Endothelial cell of umbilical vein (primary cell): ENCODE measurements at regions not wholly inside any gene's neighbourhood (a gene's known extent, or its start where the extent isn't known, plus 50 kb on each side); places are given as distances from the start of the nearest gene placed in this dataset.

Experiments used
- BruUV-seq: library from RNA; stranded (reverse); fragments of 400-500 nt; replicated peaks from 2 replicates; lab custom pipeline; 2021; lab: Mats Ljungman, UMichigan
- CTCF ChIA-PET: fragments of 300-600, 350-600 bp; sonication (Branson Sonifier 250); formaldehyde crosslinking; loops from one replicate; lab custom pipeline; 2021; ENCODE audit warnings: antibody characterized with exemption, inconsistent platforms; lab: Charles Lee
- POLR2A ChIA-PET: fragments of 300-600, 350-600 bp; sonication (Branson Sonifier 250); formaldehyde crosslinking; loops from one replicate; lab custom pipeline; 2021; ENCODE audit warnings: antibody characterized with exemption, inconsistent platforms; lab: Charles Lee
- DNase-seq: peaks from one replicate; pipeline ENCODE4 v3.0.0-alpha.2; 2011; ENCODE audit warnings: low read depth, low spot score
- FAIRE-seq: peaks from 2 replicates; lab custom pipeline; 2011; peaks lifted over from hg19 to GRCh38; lab: Jason Lieb, UNC
- H2AFZ ChIP-seq: 2 replicates; pipeline ENCODE4 v1.6.0; 2012; ENCODE audit warnings: low read depth, low read length, control low read depth, inconsistent platforms
- H3K27ac ChIP-seq: 2 replicates; pipeline ENCODE4 v1.5.1; 2011; ENCODE audit warnings: low read depth, mild to moderate bottlenecking, control low read depth, low read length, moderate library complexity; ENCODE audit not compliant: insufficient read depth
- H3K27me3 ChIP-seq, 2 experiments: 2 replicates each; pipeline versions ENCODE4 v1.6.0 to v1.6.1; 2011; ENCODE audit warnings: low read length in 2 of 2, mixed read lengths in 1 of 2; ENCODE audit not compliant: control insufficient read depth in 2 of 2, insufficient read depth in 2 of 2
- H3K36me3 ChIP-seq, 2 experiments: 2 replicates in 1 of 2; 3 replicates in 1 of 2; pipeline ENCODE4 v1.5.1; 2011; ENCODE audit warnings: low read length in 2 of 2, mild to moderate bottlenecking in 1 of 2, moderate library complexity in 1 of 2; ENCODE audit not compliant: control insufficient read depth in 2 of 2, insufficient read depth in 2 of 2; ENCODE audit errors: extremely low read depth in 1 of 2
- H3K4me1 ChIP-seq: 3 replicates; pipeline ENCODE4 v1.5.1; 2011; ENCODE audit warnings: mild to moderate bottlenecking, low read length; ENCODE audit not compliant: control insufficient read depth, insufficient read depth; ENCODE audit errors: extremely low read depth
- H3K4me2 ChIP-seq: 2 replicates; pipeline ENCODE4 v1.6.1; 2011; ENCODE audit warnings: low read length, control low read depth, mixed read lengths; ENCODE audit not compliant: insufficient read depth
- H3K4me3 ChIP-seq, 3 experiments: fragments of 200-600 bp in 1 of 3; sonication (generic), shearing (Covaris generic) in 1 of 3; replicated peaks in 1 of 3; 2 replicates each; pipeline ENCODE4 v1.5.1; 2011 to 2016; ENCODE audit warnings: control low read depth in 3 of 3, low read length in 3 of 3, mild to moderate bottlenecking in 2 of 3, inconsistent platforms in 1 of 3, low read depth in 1 of 3, moderate library complexity in 1 of 3; ENCODE audit not compliant: insufficient read depth in 1 of 3
- H3K79me2 ChIP-seq: 2 replicates; pipeline ENCODE4 v1.6.0; 2012; ENCODE audit warnings: low read length, inconsistent platforms; ENCODE audit not compliant: control insufficient read depth, insufficient read depth
- H3K9ac ChIP-seq: replicated peaks from 2 replicates; pipeline ENCODE3; 2011; ENCODE audit warnings: low read length, control low read depth; ENCODE audit not compliant: insufficient read depth; ENCODE audit errors: extremely low read depth
- H3K9me1 ChIP-seq: replicated peaks from 3 replicates; pipeline ENCODE4 v1.6.0; 2011; ENCODE audit warnings: mild to moderate bottlenecking, low read length; ENCODE audit not compliant: control insufficient read depth, insufficient read depth; ENCODE audit errors: extremely low read depth
- H3K9me3 ChIP-seq: replicated peaks from 2 replicates; pipeline ENCODE4 v1.5.1; 2012; ENCODE audit warnings: low read length, inconsistent platforms; ENCODE audit not compliant: control insufficient read depth, insufficient read depth
- H4K20me1 ChIP-seq: replicated peaks from 2 replicates; pipeline ENCODE3; 2011; ENCODE audit warnings: mild to moderate bottlenecking, low read length; ENCODE audit not compliant: control insufficient read depth, insufficient read depth; ENCODE audit errors: extremely low read depth
- EZH2 ChIP-seq: IDR thresholded peaks from 2 replicates; pipeline ENCODE4 v1.6.1; 2012; ENCODE audit warnings: borderline replicate concordance, low read depth, mild to moderate bottlenecking, moderate library complexity, low read length, inconsistent platforms; ENCODE audit not compliant: severe bottlenecking
- FOS ChIP-seq: IDR thresholded peaks from 2 replicates; pipeline ENCODE4 v1.6.1; 2011; ENCODE audit warnings: mild to moderate bottlenecking, low read length, moderate library complexity, borderline replicate concordance; ENCODE audit not compliant: insufficient read depth
- GATA2 ChIP-seq: IDR thresholded peaks from 2 replicates; pipeline ENCODE4 v1.7.0; 2011; ENCODE audit warnings: low read depth, mild to moderate bottlenecking, moderate library complexity, mixed read lengths, low read length; ENCODE audit not compliant: insufficient read length, insufficient read depth
- JUN ChIP-seq: IDR thresholded peaks from 2 replicates; pipeline ENCODE4 v1.6.1; 2011; ENCODE audit warnings: borderline replicate concordance, low read depth; ENCODE audit not compliant: insufficient read length, insufficient read depth
- MYC ChIP-seq: IDR thresholded peaks from one replicate; pipeline ENCODE4 v1.6.1; 2011; ENCODE audit warnings: mild to moderate bottlenecking, low read depth, low read length
- POLR2A ChIP-seq: IDR thresholded peaks from 2 replicates; pipeline ENCODE4 v1.6.1; 2012; ENCODE audit warnings: low read depth, mild to moderate bottlenecking, control low read depth, low read length
- POLR2AphosphoS5 ChIP-seq: IDR thresholded peaks from 2 replicates; pipeline ENCODE4 v1.6.1; 2012; ENCODE audit warnings: low read depth, mild to moderate bottlenecking, control low read depth, low read length, moderate library complexity; ENCODE audit not compliant: insufficient read depth
- dilution Hi-C: fragments of 300-500 bp; cut with MboI; formaldehyde crosslinking; loops from one replicate; pipeline ENCODE4 v1.15.0; 2019; ENCODE audit warnings: low sequenced_read_pairs; ENCODE audit not compliant: extremely low pct_ligation_motif_present
- intact Hi-C: fragments of 100-400 bp; cut with micrococcal nuclease; formaldehyde crosslinking; loops from one replicate; pipeline ENCODE4 v1.10.0; 2022
- TF ChIP-seq, protein P1 (sequence below), 2 donors: IDR thresholded peaks; 1 replicate in 1 of 2; 2 replicates in 1 of 2; pipeline ENCODE4 v1.5.1; 2011; ENCODE audit warnings: low read length in 2 of 2, mild to moderate bottlenecking in 2 of 2, moderate library complexity in 2 of 2, control low read depth in 1 of 2, inconsistent platforms in 1 of 2, low read depth in 1 of 2; ENCODE audit not compliant: insufficient read depth in 1 of 2; ENCODE audit errors: extremely low read depth in 1 of 2
- TF ChIP-seq, protein P2 (sequence below): IDR thresholded peaks from 2 replicates; pipeline ENCODE4 v1.6.1; 2011; ENCODE audit not compliant: insufficient read depth, insufficient read length

DNA sequence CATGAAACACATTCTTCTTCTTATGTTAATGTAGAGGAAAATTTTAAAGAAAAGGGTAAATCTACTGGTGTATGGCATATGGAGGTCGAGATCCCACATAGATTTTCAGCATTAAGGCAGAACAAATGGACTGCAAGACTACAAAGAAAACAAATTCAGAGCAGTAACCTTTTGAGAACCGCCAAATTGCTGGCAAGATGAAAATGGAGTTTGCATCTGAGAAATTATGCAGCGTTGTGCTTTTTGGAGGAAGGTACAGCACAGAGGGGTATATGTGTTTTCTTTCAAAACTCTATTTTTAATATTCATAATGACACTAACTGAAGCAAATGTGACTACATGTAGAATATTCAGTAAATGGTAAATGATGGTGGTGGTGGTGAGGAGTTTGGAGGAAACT lies 59.0 kb upstream of the PARD3B start:
- DNase-seq, result no peak
- no peaks in the 10 kb centered on the region for H3K36me3 ChIP-seq
- H3K4me2 ChIP-seq, result no peak overlapping the region
- no peaks in the 10 kb centered on the region for H3K27me3 ChIP-seq
- intact Hi-C loops, result no loop called here
- FAIRE-seq, result no peak
- no TSS peak for BruUV-seq
- no peaks in the 10 kb centered on the region for H4K20me1 ChIP-seq
- no peaks in the 10 kb centered on the region for H3K4me1 ChIP-seq
- no peaks in the 10 kb centered on the region for H3K79me2 ChIP-seq
- no peaks in the 10 kb centered on the region for H3K9me1 ChIP-seq
- dilution Hi-C loops, result no loop called here
- no peak overlapping the region for H3K4me3 ChIP-seq
- ChIA-PET CTCF (no interaction called here), POLR2A (no interaction called here)
- no peak overlapping the region for H3K27ac ChIP-seq
- no peaks in the 10 kb centered on the region for H3K9me3 ChIP-seq
- no peak overlapping the region for H3K9ac ChIP-seq
- TF ChIP-seq, protein P1, sequence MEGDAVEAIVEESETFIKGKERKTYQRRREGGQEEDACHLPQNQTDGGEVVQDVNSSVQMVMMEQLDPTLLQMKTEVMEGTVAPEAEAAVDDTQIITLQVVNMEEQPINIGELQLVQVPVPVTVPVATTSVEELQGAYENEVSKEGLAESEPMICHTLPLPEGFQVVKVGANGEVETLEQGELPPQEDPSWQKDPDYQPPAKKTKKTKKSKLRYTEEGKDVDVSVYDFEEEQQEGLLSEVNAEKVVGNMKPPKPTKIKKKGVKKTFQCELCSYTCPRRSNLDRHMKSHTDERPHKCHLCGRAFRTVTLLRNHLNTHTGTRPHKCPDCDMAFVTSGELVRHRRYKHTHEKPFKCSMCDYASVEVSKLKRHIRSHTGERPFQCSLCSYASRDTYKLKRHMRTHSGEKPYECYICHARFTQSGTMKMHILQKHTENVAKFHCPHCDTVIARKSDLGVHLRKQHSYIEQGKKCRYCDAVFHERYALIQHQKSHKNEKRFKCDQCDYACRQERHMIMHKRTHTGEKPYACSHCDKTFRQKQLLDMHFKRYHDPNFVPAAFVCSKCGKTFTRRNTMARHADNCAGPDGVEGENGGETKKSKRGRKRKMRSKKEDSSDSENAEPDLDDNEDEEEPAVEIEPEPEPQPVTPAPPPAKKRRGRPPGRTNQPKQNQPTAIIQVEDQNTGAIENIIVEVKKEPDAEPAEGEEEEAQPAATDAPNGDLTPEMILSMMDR (IDR thresholded peaks at IDR 0.05; ENCODE audit: extremely low read depth in 1 of 2, insufficient read depth in 1 of 2, low read depth in 1 of 2, low read length in 2 of 2), result no peak
- TF ChIP-seq POLR2AphosphoS5, result no peak
- no peak for TF ChIP-seq POLR2A
- TF ChIP-seq EZH2, result no peak
- no peak for TF ChIP-seq GATA2
- no peak for TF ChIP-seq JUN
- TF ChIP-seq, protein P2, sequence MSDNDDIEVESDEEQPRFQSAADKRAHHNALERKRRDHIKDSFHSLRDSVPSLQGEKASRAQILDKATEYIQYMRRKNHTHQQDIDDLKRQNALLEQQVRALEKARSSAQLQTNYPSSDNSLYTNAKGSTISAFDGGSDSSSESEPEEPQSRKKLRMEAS, result no peak
- TF ChIP-seq MYC, result no peak
- no peak for TF ChIP-seq FOS
- H2AFZ ChIP-seq, result no peak overlapping the region
